ENCODE measurements at regions not wholly inside any gene's neighbourhood (a gene's known extent, or its start where the extent isn't known, plus 50 kb on each side); places are given as distances from the start of the nearest gene placed in this dataset.
"Not testable (repeated sequence)": the region's sequence is repeated elsewhere in the genome, so short reads cannot be mapped to it uniquely, and the experiment has no call there.

DNA sequence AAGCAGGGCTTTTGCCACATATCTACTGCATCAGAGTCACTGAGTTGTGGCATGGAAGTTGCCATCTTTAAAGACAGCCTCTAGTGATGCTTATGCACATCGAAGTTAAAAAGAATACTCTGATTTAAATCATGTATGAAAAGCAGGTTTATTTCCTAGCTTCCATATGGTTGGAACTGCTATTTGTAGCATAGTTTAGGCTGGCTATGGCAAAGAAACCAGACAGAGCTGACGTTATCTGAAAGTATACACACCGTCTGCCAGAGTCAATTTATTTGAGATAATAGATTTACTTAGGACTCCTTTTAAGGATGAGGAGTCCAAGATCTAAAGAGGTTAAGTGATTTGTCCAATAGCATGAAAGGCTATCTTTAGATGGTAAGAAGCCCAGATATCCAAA, 536.9 kb upstream of the ADGRL4 start:
- no peak for FAIRE-seq

DNA sequence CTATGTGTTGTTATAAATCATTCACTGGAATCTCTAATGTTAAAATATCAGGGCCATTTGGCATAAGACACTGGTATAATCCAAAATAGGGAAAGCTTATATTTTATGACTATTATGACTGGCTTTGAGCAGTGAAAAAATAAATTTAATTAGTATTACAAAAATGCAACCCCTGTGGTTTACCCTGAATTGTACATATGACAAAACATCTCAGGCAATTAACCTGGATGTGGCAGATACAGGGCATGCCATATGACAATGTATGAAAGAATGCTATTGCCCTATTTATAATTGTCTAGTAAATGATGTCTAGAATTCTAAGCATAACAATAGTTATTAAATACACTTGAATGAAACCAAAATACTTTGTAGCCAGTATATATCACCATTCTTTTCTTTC, 532.5 kb upstream of the ADGRL4 start:
- no peak for FAIRE-seq

DNA sequence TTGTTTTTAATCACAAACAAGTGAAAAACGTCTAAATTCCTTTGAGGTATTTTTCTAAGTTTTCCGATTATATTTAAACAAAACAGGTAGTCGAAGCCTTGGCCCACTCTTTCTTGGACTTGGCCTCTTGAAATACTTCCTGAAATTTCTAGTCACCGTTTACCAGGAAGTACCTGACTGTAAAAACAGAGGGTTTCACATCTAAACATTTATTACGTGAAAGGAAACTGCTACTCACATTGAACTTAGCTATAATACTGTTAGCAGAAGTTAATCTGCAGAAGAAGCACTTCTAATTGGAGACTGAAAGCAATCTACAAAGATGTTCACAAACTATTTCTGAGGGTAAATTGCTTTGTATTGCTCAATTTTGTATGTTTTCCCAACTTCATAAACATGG, 526.0 kb upstream of the ADGRL4 start:
- no peak for FAIRE-seq

DNA sequence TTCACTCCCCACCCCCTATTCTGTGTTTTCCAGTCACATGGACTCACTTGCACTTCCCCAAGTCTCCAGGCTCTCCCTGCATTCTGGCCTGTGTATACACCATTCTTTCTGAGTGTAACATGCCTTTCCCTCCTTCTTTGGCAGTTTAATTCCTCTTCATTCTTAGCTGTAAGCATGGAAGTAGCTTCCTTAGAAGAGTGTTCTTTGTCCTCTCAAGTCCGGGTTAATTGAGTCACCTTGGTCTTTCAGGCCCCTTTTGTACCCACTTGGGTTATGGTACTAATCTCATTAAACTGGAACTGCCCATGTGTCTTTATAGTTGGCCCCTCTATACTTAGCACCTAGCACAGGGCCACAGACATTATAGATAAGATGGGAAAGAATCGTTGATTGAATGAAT, 525.3 kb upstream of the ADGRL4 start:
- no peak for FAIRE-seq

DNA sequence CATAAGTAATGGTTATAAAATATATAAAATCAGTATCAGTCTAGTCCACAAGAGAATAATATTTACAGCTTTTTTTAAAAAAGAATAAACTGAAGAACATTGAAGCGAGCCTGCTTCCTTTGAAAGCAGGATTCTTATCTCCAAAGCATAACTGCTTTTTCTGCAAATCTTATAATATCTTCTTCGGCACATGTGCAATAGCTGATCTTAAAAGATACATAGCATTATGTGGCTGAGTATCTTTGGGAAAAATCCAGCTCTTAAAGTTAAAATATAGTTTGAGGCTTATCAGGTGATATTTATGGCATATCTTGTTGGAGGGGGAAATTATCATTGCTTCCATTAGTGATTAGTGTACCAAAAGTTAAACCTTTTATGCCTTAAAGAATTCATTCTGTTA, 523.9 kb upstream of the ADGRL4 start:
- no peak for FAIRE-seq

DNA sequence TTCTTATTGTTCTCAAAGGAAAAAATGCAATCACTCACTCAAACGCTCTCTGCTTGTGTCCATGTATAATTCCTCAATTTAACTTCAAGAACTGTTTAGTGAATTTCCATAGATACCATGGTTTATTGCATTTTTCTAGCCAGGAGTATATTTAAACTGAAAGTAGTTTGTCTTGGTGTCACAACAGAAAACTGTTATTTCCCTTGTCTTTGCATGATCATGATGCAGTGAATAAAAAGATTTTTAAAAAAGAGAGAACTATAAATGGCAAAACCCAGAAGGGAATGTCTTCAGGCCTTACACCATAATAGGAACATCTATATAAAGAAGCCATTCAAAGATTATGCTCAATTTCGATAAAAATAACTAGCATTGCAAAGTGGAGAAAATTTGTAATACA, 523.5 kb upstream of the ADGRL4 start:
- no peak for FAIRE-seq

DNA sequence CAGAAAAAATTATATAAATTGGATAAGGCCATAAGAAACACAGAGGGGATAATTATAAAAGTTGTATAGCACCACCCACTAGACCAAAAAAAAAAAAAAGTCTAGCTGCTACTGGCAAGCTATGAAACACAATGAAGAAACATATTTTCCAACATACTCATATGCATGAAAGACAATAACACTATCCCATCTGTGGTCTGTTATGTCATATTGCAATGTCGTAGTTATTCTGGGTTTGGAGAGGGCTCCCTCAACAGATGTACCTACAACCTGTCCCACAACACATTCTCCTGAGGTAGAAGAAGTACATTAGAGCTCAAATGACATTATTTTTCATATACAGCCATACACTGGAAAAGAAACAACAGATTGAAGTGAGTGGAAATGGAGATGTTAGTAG, 517.6 kb upstream of the ADGRL4 start:
- no peak for FAIRE-seq

DNA sequence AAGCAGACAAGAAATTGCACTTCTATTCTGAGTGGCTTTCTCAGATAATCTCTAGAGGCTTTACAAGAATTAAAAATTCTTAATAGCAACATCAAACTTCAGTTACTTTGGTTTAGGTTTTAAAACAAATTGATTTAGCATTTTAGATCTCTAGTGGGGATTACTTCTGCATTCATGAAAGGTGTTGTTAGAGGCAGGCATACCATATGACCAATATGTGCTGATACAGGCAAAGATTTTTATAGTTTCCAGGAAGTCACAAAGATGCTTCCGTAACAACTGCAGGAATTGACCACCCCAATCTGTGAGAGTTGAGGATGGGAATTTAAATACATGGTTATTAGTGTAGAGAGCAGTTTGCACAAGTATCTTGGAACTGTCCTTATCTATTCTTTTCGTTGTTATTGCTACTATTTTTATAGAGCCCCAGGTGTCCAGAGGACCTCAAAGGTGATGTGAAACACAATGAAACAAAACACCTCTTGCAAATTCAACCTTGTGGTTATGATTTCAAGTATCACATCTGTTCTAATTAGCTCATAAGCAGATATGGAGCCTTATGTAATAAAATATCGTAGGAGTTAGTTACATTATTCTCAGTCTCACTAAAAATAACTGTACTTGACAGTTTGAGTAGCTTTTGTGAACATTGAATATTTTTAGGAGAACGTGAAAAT, 512.7 kb upstream of the ADGRL4 start:
- FAIRE-seq, result no peak

DNA sequence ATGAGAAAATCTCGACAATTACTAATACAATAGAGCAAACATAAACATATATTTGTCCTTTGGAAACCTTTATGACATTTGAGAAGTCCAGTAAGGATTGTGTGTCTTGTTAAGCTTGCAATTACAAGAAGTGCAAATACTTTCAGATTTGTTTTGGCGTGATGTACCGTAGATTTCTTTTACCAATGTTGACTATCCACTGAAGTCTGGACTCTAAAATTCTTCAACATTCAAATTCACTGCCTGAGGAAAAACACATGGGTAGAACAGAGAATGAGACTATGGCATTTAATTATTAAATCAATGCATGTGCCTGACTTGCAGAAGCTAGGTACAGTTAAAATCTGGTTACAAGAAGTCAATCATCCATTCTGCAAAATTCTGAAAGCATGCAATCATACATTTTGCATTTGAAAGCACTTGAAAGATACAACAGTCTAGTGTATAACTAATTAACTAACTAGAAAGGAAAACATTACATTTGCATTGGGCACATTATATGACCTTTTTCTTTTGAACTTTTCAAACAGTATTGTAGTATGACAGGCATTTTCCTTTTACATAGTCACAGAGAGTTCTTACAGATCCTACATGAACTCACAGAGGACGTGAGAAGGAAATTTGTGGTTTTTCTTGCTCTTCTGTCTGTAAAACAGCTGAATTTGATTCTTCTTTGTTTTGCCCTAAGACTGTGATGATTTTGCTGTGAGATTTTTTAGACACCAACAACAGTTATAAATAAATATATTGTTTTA, 511.1 kb upstream of the ADGRL4 start:
- FAIRE-seq, result no peak

DNA sequence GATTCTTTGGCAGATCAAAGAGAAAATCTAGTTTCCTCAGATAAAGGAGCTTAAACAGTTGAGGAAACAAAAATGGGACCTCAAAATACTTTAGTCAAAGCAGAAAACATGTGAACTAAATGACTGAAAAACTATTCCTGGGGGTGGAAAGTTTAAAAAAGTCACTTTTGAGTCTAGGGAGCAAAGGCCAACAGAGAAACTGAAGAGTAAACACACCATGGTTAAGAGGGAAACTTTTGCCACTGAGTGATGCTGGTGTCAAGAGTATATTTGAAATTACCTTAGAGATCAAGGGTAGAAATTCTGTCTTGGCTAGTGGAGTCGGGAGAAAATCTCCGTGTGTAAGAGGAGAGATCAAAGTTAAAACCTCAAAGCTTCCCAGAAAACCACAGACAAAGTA, 501.2 kb upstream of the ADGRL4 start:
- no peak for FAIRE-seq

DNA sequence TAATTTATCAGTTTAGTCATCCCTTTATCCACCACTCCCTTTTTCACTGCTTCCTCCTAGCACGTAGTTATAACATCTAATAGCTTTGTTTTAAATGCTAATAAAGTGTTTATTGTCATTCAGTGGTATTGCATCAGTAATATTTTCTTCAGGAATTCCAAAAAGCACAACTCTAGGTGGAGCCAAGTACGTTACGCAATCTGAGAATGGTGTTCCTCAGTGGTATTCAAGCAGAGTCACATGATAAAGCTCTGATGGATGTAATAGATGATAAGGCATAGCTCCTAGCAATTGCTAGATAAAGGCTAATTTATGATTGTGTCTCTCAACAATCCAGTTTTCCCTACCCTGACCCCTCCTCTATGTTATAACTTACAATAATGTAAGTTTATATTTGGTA, 494.6 kb upstream of the ADGRL4 start:
- no peak for FAIRE-seq

DNA sequence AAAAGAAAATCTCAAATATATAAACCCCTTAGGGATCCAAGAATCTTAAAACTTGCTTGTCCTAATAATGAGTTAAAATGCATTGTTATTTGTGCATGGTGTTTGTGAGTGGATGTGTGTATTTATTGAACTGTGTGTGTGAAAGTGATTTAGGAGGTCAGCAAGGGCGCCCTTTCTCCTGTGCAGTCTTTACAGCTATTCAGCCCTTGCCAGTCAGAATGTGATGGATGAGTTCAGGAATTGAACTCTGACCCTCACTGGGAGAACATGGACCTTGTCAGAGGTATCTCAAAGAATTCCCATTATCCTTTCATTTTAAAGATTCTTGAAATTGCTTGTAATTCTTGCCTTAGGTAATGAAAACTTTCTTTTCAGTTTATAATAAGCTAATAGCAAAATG, 493.0 kb upstream of the ADGRL4 start:
- no peak for FAIRE-seq

DNA sequence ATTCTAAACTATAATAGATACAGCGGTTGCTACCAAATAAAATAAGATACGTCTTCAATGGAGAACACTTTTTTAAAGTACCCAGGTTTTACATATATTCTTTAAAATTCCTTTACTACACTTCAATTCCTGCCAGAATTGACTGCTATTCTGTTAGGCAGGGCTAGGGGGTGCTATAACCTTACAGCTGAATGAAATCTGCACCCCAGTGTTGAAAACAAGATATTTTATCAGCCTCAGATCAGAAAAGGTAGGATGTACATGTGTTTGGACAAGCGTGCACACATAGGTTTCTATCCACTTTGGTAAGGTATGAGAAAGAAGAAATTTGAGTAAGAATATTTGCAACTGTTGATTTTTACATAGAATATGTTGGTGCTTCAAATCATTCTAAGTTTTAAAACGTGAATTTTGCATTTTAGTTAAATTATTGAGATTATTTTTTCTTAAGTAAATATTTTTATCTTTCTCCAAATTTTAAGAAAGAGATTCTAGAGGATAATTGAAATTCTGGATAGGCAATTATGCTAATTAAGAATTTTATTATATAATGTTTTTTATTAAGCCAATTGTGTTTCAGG, 490.8 kb upstream of the ADGRL4 start:
- FAIRE-seq, result no peak

DNA sequence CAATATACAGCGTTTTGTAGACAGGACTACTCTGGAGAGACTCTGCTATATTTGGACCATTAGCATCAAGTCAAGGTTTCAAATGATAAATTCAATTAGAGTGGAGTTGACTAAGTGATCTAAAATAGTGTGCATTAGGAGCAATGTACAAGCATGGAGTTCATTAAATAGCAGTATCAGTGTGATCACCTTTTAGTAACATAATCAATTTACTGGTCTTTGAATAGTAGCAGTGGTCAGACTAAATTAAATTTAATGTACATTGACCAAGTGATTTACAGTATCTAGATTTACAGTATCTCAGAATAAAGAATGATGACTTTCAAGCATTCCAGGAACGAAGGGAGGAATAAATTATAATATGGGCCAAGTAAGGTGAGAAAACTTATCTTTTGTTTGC, 489.6 kb upstream of the ADGRL4 start:
- no peak for FAIRE-seq

DNA sequence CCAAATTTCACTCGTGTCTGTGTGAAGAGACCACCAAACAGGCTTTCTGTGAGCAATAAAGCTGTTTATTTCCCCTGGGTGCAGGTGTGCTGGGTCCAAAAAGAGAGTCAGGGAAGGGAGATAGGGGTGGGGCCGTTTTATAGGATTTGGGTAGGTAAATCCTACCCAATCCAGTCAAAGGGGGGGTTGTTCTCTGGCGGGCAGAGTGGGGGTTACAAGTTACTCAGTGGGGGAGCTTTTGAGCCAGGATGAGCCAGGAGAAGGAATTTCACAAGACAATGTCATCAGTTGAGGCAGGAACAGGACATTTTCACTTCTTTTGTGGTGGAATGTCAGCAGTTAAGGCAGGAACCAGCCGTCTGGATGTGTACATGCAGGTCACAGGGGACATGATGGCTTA, 487.2 kb upstream of the ADGRL4 start:
- FAIRE-seq, result not testable (repeated sequence)

DNA sequence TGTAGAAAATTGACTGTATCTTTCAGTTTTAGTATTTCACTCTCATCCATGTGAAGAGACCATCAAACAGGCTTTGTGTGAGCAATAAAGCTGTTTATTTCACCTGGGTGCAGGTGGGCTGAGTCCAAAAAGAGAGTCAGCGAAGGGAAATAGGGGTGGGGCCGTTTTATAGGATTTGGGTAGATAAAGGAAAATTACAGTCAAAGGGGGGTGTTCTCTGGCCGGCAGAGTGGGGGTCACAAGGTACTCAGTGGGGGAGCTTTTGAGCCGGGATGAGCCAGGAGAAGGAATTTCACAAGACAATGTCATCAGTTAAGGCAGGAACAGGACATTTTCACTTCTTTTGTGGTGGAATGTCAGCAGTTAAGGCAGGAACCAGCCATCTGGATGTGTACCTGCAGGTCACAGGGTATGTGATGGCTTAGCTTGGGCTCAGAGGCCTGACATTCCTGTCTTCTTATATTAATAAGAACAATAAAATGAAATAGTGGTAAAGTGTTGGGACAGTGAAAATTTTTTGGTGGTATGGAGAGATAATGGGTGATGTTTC, 482.1 kb upstream of the ADGRL4 start:
- FAIRE-seq, result not testable (repeated sequence)

DNA sequence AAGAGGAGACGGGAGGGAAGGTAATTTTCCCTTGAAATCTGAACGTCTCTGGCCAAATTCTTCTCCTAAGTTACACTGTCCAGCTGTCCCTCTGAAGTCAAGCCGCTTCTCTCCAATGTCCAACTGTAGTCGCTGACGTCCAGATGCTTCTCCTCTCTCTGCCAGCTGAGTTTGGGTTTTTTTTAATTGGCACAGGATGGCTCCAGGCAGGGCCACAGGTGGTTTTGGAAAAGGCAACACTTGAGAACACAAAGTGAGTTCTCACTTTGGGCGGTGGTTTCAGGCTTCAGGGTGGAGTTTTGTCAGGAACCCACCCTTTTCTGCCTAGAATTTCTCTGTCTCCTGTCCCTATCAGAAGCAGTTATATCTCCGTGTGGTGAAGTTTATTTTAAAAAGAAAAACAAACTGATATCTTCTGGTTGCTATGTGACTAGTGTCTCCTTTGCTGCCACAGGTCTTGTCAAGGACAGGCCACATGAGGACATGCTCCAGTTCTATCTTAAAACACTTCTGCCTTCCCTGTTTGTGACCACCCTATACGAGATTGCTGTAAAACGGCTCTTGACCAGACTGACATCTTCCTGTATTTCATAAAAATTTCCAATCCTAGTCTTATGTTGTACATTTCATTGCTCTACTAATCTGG, 472.3 kb upstream of the ADGRL4 start:
- no peak for FAIRE-seq

DNA sequence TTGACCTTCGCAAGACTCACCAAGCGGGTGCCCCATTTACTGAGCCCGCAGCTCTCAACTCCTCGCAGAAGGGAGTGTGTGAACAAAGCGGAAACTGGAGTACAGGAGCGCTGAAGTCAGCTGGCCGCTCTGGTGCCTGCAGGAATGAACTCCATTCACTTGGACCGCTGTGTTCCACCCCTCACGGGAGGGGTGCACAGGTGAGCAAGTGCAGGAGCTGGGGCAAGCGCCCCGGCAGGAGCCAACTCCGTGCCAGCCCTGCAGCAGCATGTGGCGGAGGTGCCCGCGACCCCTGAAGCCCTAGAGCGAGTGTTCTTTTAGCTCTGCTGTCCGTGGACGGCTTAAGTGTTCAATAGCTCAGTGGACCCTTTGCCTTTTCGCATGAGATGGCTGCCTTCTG, 471.6 kb upstream of the ADGRL4 start:
- no peak for FAIRE-seq

DNA sequence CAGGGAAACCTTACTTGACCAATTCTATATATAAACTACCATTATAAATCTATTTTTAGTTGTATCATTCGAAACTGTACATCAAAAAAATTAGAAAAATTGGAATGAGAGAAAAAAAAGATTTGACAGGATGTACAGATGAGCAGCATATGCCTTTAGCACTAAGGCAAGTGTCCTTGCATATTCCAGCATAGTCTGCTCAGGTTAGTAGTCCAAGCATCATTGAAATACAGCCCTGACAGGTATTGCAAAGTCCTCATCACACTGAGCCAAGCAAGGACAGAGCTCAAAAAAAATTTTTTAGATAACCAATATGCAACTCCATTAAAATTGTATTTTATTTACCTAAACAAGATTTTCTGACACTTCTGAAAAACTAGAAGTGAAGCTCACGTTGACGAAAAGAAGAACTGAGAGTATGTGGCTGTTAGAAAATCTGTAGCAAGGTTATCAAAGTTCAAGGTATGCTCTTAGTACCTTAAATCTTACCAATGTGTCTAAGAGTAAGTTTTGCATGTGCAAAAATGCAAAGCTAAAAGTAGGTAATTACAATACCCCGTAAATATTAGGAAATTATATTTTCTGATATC, 465.6 kb upstream of the ADGRL4 start:
- no peak for FAIRE-seq

DNA sequence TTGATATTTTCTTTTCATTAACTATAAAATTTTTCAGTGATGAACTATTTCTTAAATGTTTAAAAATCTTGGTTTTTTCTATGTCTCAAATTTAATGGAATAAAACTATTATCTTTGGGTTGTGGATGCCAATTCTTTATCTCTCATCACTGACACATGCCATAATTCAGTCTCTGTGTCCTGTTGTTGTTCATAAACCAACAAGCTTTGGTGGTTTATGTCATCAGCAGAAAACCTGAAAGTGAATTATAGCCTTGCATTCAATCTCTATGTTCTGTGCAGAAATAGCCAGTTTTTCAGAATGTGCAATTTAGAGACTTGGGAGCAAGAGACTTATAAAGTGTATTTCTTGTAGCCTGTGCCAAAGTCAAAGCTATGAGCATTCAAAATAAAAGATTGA, 462.6 kb upstream of the ADGRL4 start:
- FAIRE-seq, result no peak

DNA sequence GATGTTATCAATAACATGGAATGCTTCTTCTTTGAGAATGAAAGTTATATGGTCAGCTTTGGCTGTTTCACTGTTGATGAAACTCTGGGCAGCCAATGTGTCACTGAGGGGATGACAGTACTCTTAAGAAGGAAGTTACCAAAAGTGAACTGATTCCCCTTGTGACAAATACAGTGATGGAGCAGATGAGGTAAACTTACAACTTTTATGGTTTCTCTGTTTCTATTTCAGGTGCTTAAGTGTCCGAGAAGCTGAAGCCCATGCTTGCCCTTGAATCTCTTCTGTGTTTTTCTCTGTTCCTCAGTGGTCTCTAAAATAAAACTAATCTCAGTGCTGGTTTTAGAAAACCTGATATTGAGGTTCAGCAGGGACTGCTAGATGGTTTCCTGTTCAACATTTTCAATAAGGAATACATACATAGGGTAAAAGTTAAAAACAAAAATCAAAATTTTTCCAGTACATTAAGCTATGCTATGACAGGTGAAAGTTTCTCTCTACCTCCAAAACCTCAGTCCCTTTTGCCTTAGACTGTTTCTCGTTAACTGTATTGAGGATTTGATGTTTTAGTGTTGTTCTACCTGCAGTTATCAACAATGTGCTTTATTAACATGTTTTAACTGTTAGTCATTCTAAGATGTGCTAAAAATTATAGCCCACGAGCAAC, 454.4 kb upstream of the ADGRL4 start:
- FAIRE-seq, result no peak

DNA sequence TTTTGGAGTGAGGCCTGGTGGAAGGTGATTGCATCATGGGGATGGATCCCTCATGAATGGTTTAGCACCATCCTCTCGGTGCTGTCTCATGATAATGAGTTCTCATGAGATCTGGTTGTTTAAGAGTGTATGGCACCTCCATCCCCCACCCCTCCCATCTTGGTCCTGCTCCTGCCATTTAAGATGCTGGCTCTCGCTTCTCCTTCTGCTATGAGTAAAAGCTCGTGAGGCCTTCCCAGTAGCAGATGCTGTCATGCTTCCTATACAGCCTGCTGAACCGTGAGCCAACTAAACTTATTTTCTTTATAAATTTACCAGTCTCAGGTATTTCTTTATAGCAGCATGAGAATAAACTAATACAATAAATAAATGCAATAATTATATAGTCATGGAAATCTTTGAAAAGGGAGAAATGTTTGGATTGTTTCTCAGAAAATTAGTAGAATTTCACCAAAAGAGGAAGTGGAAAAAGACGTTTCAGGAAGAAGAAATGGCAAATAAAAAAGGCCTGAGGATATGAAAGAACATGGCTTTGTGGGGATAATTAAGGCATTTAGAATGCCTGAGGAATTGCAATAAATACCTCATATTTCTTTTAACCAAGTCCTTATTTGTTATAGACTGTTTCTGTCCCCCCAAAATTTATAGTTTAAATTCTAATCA, 451.2 kb upstream of the ADGRL4 start:
- FAIRE-seq, result no peak

Data from endometrium (tissue), 2 donors.